Gastroesophageal sphincter (tissue), 4 donors: ENCODE measurements at regions not wholly inside any gene's neighbourhood (a gene's known extent, or its start where the extent isn't known, plus 50 kb on each side); places are given as distances from the start of the nearest gene placed in this dataset.

Source experiments
- ATAC-seq: fragments of 150-250 bp; one replicate; pipeline ENCODE4 v1.9.1; 2016; ENCODE audit warnings: mild to moderate bottlenecking, moderate library complexity
- H3K27ac ChIP-seq, 4 donors: fragments of 200-600 bp; sonication (generic) in 3 of 4; 1 replicate in 3 of 4; 2 replicates in 1 of 4; pipeline ENCODE4 v1.5.1; 2016 to 2019
- H3K27me3 ChIP-seq: fragments of 200-600 bp; sonication (generic); one replicate; pipeline ENCODE4 v1.5.1; 2019
- H3K36me3 ChIP-seq, 2 donors: fragments of 200-600 bp; sonication (generic); one replicate each; pipeline ENCODE4 v1.5.1; 2019; ENCODE audit warnings: control low read depth in 1 of 2
- H3K4me1 ChIP-seq, 3 donors: fragments of 200-600 bp; sonication (generic); 1 replicate in 2 of 3; 2 replicates in 1 of 3; pipeline ENCODE4 v1.5.1; 2016 to 2019; ENCODE audit warnings: control low read depth in 2 of 3
- H3K4me3 ChIP-seq, 2 donors: fragments of 200-600 bp; sonication (generic); one replicate each; pipeline ENCODE4 v1.5.1; 2019; ENCODE audit warnings: mild to moderate bottlenecking in 1 of 2, moderate library complexity in 1 of 2
- H3K9me3 ChIP-seq, 3 donors: fragments of 200-600 bp; sonication (generic); one replicate each; pipeline ENCODE4 v1.5.1; 2017 to 2019; ENCODE audit warnings: control low read depth in 2 of 3
- EP300 ChIP-seq: sonication (generic); formaldehyde crosslinking; IDR thresholded peaks from one replicate; pipeline ENCODE4 v1.6.1; 2017; ENCODE audit warnings: antibody characterized with exemption, mild to moderate bottlenecking
- POLR2A ChIP-seq, 2 donors: fragments of 450-650 bp; IDR thresholded peaks; one replicate each; pipeline ENCODE4 v1.6.1; 2017; ENCODE audit warnings: antibody characterized with exemption in 2 of 2, mild to moderate bottlenecking in 2 of 2, moderate library complexity in 1 of 2
- POLR2AphosphoS5 ChIP-seq: sonication (generic); formaldehyde crosslinking; IDR thresholded peaks from one replicate; pipeline ENCODE4 v1.6.1; 2017; ENCODE audit warnings: antibody characterized with exemption
- WGBS, 2 donors: methylation state at CpG; one replicate each; pipeline ENCODE4 v1.1.5; 2018; ENCODE audit warnings: low coverage in 1 of 2; 5-methylcytosine and 5-hydroxymethylcytosine counted together
- TF ChIP-seq, protein P1 (sequence below), 4 experiments: fragments of 200-600 bp in 2 of 4; fragments of 450-650 bp in 2 of 4; sonication (generic) in 1 of 4; IDR thresholded peaks; one replicate each; pipeline ENCODE4 v1.5.1; 2017 to 2019; ENCODE audit warnings: antibody characterized with exemption in 4 of 4, mild to moderate bottlenecking in 2 of 4, moderate library complexity in 2 of 4

- Histone ChIP-seq H3K27me3 (no peaks in the 10 kb centered on the region), H3K4me3 (no peak overlapping the region), H3K9me3 (no peaks in the 10 kb centered on the region), H3K27ac (no peak overlapping the region), H3K4me1 (no peaks in the 10 kb centered on the region), H3K36me3 (no peaks in the 10 kb centered on the region)
- no peak for ATAC-seq
- 92 to 100% methylated on average over 2 of the region's 2 CpGs for WGBS, 2 donors
- TF ChIP-seq EP300 (no peak), POLR2A (IDR thresholded peaks at IDR 0.05) (no peak)
- TF ChIP-seq, protein P1, sequence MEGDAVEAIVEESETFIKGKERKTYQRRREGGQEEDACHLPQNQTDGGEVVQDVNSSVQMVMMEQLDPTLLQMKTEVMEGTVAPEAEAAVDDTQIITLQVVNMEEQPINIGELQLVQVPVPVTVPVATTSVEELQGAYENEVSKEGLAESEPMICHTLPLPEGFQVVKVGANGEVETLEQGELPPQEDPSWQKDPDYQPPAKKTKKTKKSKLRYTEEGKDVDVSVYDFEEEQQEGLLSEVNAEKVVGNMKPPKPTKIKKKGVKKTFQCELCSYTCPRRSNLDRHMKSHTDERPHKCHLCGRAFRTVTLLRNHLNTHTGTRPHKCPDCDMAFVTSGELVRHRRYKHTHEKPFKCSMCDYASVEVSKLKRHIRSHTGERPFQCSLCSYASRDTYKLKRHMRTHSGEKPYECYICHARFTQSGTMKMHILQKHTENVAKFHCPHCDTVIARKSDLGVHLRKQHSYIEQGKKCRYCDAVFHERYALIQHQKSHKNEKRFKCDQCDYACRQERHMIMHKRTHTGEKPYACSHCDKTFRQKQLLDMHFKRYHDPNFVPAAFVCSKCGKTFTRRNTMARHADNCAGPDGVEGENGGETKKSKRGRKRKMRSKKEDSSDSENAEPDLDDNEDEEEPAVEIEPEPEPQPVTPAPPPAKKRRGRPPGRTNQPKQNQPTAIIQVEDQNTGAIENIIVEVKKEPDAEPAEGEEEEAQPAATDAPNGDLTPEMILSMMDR (IDR thresholded peaks at IDR 0.05) = no peak
Measured at GRCh38 chr5:56367748-56368147, 134.6 kb upstream of the ANKRD55 start.

DNA sequence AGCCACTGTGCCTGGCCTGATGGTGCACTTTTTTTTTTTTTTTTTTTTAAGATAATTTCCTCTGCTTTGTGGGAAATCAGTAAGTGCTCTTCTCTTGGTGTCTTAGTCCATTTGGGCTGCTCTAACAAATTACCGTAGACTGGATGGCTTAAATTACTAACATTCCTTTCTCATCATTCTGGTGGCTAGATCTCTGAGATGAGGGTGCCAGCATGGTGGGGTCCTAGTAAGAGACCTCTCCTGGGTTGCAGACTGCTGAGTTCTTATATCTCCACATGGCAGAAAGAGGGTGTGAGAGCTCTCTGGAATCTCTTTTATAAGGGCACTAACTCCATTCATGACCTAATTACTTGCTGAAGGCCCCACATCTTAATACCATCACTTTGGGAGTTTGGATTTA, 133.9 kb upstream of the ANKRD55 start:
- Histone ChIP-seq H3K4me3 (no peak overlapping the region), H3K27ac (no peak overlapping the region), H3K36me3 (no peaks in the 10 kb centered on the region), H3K9me3 (no peaks in the 10 kb centered on the region), H3K4me1 (no peaks in the 10 kb centered on the region), H3K27me3 (no peaks in the 10 kb centered on the region)
- ATAC-seq = no peak
- TF ChIP-seq POLR2AphosphoS5 = no peak
- TF ChIP-seq, protein P1 (IDR thresholded peaks at IDR 0.05) = no peak
- no peak for TF ChIP-seq POLR2A (IDR thresholded peaks at IDR 0.05)
- TF ChIP-seq EP300 = no peak
- WGBS, 2 donors = 100% methylated on average over 1 of the region's 1 CpG; no CpG with 5 or more reads in 1 of the 2 donors

DNA sequence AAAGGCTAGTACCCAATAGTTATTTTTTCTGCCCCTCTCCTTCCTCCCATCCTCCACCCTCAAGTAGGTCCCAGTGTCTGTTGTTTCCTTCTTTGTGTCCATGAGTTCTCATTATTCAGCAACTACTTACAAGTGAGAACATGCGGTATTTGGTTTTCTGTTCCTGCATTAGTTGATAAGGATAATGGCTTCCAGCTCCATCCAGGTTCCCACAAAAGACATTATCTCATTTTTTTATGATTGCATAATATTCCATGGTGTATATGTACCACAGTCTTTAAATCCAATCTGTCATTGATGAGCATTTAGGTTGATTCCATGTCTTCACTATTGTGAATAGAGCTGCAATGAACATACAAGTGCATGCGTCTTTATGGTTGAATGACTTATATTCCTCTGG, 128.3 kb upstream of the ANKRD55 start:
- peaks cover 2 to 22% (median 6%) of the 10 kb centered on the region in 3 donors for H3K4me1 ChIP-seq
- no peaks in the 10 kb centered on the region for H3K9me3 ChIP-seq
- TF ChIP-seq POLR2AphosphoS5 (no peak), EP300 (no peak), POLR2A (IDR thresholded peaks at IDR 0.05) (no peak)
- TF ChIP-seq, protein P1 (IDR thresholded peaks at IDR 0.05) = no peak
- H3K27ac ChIP-seq = no peak overlapping the region
- H3K4me3 ChIP-seq = no peak overlapping the region
- H3K27me3 ChIP-seq = no peaks in the 10 kb centered on the region
- no peaks in the 10 kb centered on the region for H3K36me3 ChIP-seq
- no peak for ATAC-seq
- 95% methylated on average over 2 of the region's 2 CpGs; no CpG with 5 or more reads in 1 of the 2 donors for WGBS, 2 donors

DNA sequence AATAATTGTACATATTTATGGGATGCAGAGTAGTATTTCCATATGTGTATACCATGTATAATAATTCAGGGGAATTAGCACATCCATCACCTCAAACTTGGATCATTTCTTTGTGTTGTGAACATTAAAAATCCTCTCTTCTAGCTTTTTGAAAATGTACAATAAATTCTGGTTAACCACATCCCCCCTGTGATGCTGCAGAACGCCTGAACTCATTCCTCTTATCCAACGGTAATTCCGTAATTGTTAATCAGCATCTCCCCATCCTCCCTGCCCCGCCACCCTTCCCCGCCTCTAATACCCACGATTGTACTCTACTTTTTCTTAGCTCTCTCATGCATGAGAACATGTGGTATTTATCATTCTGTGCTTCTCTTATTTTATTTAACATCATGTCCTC, 127.7 kb upstream of the ANKRD55 start:
- Histone ChIP-seq H3K9me3 (no peaks in the 10 kb centered on the region), H3K36me3 (no peaks in the 10 kb centered on the region), H3K4me3 (no peak overlapping the region), H3K4me1 (peaks cover 2 to 22% (median 6%) of the 10 kb centered on the region in 3 donors), H3K27ac (no peak overlapping the region), H3K27me3 (no peaks in the 10 kb centered on the region)
- WGBS, 2 donors = 82 to 87% methylated on average over 6 of the region's 6 CpGs
- TF ChIP-seq POLR2A (IDR thresholded peaks at IDR 0.05) = no peak
- TF ChIP-seq POLR2AphosphoS5 = no peak
- no peak for TF ChIP-seq EP300
- TF ChIP-seq, protein P1 (IDR thresholded peaks at IDR 0.05) = no peak
- no peak for ATAC-seq

GRCh38 chr5:56359809-56360685, 126.9 kb upstream of the ANKRD55 start:
- peaks cover 2 to 22% (median 6%) of the 10 kb centered on the region in 3 donors for H3K4me1 ChIP-seq
- no peak for ATAC-seq
- H3K27me3 ChIP-seq = no peaks in the 10 kb centered on the region
- H3K27ac ChIP-seq = peak overlapping the region in 1 of 4 donors; percentile 33
- H3K9me3 ChIP-seq = no peaks in the 10 kb centered on the region
- no peaks in the 10 kb centered on the region for H3K36me3 ChIP-seq
- TF ChIP-seq EP300 (no peak), POLR2AphosphoS5 (no peak), POLR2A (IDR thresholded peaks at IDR 0.05) (no peak)
- TF ChIP-seq, protein P1 (IDR thresholded peaks at IDR 0.05) = no peak
- no peak overlapping the region for H3K4me3 ChIP-seq
- WGBS, 2 donors = 78 to 82% methylated on average over 7 of the region's 7 CpGs
